UCSD-AML1 (cell line): ENCODE measurements at regions not wholly inside any gene's neighbourhood (a gene's known extent, or its start where the extent isn't known, plus 50 kb on each side); places are given as distances from the start of the nearest gene placed in this dataset.

Source experiments
- DNase-seq: peaks from one replicate; lab custom pipeline; 2025; ENCODE audit not compliant: unreplicated experiment; lab: John Stamatoyannopoulos, UW

DNA sequence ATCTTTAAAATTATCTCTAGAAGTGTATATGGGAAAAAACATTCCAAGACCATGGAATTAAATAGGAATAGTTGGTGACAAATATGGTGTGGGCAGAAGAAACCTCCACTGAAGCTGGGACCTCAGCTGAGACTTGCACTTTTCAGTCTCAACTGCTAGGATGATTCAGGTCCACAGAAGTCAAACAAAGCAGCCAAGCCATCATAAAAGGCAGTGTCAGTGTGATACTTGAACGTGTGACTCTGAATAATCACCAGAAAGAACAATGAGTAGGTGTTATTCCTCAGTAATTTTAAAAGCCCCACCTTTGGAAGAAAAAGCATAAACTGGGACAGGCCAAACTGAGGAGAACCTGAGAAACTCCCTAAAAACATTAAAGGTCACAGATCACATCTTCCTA is 90.7 kb downstream of the ZNF281 start:
- no peak for DNase-seq

DNA sequence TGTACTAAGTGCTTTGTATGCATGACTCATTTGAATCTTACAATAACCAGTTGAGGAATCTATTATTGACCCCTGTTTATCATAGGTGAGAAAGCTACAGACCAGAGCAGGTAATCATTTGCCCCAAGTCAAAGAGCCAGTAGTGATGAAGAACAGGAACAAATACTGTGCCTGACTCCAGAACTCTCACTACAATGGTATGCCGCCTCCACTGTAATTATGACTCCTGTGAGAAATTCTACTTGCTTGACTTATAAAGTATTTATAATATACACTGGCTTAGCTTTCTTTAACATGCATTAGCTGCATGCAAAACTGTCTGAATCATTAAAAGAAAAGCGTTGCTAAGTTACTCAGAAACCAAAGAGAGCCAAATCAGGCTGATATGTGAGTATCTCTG is 92.6 kb downstream of the ZNF281 start:
- no peak for DNase-seq

DNA sequence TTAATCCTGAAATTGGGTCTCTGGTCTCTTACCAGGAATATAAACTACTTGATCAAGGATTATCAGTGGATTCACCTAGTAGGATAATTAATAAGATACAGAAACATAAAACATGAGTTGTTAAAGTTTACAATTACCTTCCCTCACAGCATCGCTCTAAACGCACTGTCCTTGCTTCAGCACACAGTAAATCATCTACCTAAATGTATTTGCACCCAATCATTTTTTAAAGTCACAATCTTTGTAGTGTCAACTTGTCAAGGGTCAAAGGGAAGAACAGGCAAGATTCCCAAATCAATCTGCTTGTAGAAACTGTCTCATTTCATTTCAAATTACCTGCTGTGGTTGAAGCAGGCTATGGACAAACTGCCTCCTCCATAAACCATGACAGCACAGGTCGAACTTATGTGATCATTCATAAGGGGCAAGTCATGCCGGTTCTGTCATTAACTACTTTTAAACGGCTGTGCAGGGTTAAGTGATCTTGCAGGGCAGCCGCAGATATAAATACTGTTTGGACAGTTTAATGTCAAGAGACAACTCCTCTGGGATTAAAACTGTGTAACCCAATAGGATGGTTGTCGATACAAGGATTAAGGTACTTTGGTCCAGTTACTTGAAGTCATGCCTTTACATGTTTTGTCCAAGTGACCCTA is 93.6 kb downstream of the ZNF281 start:
- DNase-seq, result no peak

DNA sequence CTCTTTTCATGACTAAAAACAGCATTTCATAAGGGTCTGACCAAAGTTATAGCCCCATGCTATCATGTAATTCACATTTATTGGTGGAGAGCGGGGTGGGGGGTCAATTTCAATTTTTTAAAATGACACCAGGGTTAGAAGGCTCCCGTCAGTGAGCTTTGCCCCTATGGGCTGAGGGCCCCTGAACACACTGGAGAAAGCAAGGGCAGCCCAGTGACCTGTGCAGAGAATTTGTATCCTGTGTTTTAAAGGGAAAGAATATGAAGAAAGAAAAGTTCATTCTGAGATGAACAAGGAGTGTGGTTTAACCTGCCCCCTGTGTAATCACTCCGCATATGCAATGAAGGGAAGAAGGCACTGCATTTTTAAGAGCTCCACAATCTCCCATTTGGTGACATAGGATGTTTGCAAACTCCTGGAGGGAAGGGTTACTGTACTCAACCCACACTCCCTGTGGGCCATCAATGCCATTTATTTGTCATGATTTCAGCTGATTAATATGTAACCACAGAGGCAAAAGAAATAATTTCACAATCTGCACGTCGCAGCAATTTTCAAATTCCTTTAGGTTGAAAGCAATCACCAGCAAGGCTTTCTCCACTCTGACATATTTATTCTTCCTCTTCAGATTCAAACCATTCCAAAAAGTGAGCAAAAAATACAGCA is 95.6 kb downstream of the ZNF281 start:
- DNase-seq, result no peak

DNA sequence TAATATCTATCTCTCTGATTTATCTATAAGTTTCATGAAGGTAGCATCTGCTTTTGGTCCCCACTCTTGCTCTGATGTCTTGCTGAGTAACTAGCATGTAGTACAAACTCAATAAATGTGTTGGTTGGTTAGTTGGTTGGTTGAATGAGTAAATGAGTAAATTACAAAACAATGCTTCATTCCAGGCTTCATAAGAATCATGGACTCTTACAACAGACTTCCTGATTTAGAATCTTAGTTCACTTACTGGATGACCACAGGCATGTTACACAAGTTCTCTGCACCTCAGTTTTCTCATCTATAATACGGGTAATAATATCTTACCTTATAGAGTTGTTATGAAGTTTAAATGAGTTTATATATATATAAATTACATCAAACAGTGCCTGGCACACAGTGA is 98.6 kb downstream of the ZNF281 start:
- DNase-seq, result no peak

DNA sequence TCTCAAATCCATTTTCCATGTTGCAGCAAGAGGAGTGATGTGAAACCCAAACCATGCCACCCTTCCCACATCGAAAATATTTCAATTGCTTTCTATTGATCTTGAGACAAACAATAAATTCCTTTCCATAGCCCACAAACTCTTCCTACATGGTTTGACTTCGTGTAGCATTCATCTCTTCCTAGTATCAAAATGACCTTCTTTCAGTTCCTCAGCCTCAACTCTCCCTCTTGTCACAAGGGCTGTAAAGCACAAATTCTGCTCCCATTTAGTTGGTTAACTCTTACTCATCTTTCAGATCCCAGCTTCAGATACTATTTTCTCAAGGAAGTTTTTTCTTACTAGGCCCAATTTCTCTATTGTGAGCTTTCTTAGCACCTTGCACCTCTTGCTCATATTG is 99.0 kb downstream of the ZNF281 start:
- DNase-seq, result no peak

DNA sequence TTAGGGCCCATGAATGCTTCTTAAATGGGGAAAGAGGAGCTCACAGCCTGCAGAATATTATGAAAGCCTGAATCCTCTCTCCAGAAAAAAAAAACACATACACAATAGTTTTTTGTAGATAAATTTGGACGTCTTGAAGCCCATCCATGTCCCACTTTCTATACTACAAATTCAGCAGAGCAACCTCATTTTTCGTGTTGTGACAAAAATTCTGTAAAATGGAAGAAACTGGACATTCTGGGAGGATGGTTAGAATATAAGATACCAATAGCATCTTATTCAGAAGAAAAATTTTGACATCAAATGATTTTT is 102.1 kb downstream of the ZNF281 start:
- no peak for DNase-seq

DNA sequence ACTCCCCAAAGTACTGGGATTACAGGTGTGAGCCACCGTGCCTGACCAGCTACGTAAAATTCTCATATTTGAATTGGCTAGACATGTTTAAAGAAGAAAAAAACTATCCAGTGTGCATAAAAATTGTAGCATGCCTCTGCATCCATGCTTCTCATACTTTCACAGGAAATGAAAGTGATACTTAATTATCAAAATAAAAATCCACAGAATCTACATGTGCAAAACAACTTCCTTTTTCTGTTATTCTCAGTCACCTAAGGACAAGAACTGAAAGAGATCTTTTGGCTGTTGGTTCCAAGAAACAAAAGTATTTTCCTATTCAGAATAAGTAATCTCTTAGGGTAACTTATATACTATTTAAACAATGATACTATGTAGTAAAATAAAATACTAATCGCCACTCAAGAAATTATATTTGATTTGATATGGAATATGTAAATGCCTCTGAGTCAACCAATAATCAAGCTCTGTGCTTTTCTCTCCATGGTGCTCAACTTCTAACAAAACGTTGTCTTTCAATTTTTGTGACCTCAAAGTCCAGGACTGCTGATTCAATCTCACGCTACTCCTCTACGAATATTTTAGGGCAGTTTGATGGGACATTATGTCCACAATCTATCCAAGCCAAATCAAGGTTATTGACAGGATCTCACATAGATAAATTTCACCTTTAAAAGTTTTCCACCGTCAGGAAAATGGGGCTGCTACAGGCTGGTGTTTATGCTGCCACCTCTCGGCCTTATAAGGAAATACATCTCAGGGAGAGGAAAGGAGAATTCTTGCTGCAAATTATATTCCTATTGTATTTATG is 102.7 kb downstream of the ZNF281 start:
- DNase-seq, result no peak

DNA sequence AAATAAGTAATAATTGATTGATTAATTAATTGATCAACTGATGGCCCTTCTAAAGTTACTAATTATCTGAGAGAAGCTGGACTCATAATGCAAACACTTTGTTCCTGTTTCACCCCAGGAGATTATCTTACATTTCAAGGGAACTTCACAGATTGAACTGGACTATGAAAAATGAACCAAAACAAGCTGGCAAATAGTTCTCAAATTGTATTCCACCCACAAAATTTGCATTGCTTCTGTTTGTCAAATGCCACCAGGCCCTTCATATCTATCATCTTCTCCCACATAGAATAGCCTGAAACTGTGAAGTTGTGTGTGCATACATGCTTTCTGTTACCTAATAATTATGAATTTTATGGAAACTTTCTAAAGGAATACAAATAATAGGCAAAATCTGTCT is 104.0 kb downstream of the ZNF281 start:
- DNase-seq, result no peak

DNA sequence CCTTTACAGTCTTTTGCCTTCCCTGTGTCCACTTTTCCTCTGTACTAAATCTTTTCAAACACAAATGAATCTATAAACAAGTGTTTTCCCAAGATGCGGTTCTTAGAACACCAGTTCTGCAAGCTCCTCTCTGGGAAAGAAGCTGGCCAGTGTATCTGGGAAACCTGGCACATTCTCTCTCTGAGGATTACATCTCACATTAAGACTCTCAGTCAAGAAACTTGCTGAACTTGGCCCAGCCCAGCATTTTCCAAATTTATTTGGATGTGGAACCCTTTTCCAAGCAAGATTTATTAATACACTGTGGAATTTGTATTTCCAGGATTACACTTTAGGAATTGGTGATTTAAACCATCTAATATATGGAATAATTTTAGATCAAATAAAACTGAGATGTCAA is 105.7 kb downstream of the ZNF281 start:
- no peak for DNase-seq

DNA sequence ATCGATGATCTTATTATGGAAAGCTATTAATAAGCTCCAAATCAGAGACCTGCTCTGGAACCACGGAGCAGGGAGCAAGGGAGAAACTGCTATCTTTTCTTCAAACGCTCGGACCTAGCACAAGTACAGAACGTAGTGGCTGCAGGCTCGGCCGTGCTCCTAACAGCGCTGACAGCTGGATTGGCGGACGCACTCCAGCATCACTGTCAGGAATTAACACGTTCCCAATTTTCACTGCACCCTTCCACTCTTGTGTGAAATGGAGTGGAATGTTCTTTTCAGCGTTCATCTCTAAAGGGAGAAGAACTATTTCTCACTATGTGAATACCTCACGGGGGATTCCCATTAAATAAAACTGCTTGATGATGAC is 106.9 kb downstream of the ZNF281 start:
- DNase-seq, result no peak

DNA sequence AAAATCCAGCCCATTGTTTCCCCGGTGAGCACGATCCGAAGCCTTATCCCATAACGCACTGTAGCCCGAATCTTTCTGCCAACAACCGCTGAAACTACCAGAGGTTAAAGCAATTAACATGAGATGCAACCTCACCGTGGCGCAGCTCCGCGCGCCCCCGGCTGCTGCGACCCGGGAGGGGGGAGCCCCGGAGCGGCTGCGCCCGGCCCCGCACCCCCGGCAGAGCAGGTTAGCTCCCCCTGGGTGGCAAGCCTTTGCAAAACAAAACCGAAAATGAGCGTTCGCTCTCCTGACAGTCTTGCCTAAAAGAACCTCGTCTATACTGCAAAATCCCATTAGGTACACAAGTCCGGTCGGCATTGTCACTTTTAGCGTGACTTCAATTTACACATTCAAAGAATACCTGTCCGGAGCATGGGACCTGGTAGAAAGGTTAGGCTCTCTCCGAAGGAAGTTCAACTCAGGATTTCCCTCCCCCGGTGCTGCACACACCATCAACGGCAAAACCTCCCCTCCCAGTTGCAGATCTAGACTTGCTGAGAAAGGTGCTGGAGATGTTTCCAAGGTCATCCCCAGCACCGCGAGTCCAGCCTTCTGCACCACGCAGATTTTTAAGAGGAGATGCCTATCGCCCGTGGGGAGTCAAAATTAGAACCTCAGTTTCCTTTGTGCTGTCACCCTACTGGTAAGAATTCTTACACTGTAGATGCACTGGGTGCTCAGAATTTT is 107.5 kb downstream of the ZNF281 start:
- DNase-seq, result peak; percentile 51

DNA sequence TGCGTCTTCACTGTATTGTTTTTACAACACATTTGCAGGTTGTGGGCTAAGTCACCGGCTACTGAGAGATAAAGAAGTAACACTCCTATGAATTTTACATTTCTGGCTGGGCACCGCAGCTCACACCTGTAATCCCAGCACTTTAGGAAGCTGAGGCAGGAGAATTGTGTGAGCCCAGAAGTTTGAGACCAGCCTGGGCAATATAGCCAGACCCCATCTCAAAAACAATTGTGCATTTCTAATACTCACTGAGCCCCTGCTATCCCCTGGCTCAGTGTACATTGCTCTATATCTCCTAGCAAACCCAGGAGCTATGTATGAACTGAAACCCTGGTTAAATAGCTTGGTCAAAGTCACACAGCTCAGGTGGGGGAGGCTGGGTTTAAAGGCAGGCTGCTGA is 108.7 kb downstream of the ZNF281 start:
- DNase-seq, result no peak

DNA sequence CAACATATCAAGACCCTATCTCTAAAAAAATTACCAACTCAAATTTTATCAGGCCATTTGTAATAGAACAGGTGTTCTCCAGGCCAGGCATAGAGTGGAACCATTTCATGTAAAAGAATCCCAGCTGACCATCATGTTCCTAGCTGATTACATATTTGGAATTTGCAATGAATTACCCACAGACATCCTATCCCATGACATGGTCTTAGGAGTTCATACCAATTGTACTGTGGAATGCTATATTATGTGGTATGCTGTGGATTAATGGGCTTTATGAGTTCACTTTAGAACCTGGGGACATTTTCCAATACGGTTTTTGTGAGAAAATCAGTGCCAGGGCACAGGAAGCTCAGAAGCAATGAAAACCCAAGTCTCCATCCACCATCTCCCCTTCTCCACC is 110.3 kb downstream of the ZNF281 start:
- DNase-seq, result no peak

DNA sequence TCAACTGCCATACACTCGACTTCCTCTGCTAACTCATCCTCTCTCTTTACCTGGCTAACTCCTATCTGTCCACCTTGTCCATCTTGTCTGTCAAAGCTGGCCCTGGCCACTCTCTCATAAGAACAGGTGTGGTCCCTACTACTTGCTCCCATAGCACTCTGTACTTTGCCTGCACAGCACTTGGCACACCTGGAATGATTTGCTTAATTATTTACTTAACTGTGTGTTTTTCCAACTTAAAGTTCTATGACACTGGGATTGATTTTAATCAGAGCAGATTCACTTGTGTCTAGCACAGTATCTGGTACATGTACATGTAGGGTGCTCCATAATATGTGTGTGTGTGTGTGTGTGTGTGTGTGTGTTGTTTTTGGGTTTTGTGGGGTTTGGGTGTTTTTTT is 111.6 kb downstream of the ZNF281 start:
- no peak for DNase-seq

DNA sequence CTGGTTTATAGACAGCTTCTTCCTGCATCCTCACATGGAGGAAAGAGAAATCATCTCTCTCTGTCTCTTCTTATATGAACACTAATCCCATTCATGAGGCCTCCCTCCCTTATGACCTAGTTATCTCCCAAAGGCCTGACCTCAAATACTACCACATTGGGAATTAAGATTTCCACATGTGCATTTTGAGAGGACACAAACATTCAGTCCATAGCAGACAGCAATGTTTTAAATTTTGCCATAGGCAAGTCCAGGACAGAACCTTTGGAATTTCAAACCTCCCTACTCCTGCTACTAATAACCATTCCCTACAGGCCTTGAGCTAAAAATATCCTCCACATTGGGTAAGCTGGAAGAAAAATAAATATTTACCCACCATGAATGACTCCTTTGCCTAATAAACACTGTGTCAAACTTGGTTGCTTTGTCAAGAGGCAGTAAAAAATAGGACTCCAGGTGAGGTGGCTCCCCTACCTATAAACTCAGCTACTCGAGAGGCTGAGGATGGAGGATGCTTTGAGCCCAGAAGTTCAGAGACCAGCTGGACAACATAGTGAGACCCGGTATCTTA is 113.7 kb downstream of the ZNF281 start:
- DNase-seq, result no peak

DNA sequence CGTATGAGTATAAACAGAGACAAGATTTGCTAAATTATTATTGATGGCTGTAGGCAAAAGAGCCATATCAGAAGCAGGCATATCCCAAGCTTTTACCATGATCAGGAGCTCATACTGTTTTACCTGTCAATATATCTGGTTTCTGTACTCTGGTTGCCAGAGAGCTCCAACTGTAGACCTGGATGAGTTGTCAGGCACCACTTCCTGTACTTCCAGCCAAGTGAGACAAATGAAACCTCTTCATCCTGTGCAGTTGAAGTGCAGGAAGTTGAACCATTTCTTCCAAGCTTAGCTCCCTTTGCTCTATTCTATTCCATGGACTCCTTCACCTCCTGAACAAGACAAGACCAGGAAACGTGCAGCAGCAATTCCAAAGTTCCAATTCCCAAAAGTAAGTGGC is 115.6 kb downstream of the ZNF281 start:
- DNase-seq, result no peak

DNA sequence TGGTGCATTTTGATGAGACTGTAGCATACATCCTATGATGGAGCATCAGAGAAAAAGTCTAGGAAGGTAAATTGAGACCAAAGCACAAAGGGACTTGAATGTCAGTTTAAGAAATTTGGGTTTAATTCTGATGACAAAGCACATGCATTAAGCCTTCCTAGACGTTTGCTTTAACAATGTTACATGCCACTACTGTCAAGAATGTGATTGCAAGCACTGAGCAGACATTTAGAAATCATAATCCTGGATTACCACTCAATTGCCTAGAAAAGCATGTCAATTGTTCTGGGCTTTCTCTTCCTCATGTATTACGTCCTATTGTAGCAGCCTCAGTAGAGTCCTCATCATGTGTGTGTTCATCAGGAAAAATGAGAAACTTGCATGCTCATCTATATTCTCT is 117.1 kb downstream of the ZNF281 start:
- no peak for DNase-seq

DNA sequence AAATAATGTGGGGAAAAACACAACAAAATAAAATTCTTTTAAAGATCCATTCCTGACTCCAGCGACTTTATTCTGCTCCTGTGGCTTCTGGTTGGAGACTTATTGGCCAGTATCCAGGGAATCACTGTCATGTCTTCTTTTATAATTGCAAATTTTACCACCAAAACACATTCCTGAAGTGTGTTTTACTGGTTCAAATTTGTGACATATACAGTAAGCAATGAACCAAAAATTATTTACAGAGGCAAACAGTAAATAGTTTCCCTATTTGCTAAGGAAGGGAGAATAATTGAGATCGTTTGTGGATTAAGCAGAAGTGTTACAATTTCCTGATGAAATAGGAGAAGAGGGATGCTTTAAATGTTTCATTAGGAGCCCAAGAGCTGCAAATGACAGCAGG is 118.7 kb downstream of the ZNF281 start:
- DNase-seq, result no peak

DNA sequence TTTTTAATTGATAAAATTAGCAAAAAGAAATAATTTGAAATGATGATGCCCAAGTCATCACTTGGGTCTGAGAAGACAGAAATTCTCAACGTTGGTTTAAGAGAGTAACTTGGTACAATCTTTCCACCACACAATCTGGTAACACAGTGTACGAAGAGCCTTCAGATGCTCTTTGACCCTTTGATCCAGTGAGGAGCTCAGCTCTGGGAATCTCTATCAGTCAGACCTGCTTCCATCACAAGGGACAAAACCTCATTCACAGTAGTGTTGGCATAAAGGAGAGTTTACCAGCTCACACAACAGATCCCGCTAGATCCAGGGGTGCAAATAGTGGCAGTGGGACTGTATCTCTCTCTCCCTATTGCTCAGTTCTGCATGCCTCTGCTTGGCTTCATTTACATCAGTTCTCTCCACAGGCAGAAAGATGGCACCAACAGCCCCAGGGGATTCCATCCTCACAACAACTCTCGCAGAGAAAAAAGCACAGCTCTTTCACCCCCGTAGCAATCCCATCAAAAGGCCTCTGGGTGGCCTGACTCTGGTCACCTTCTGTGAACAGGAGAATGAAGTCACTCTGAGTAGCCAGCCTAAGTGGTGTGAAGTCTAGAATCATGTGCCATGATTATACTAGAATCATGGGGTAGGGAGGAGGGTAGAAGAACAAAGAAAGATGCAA is 119.7 kb downstream of the ZNF281 start:
- peak; percentile 14 for DNase-seq

DNA sequence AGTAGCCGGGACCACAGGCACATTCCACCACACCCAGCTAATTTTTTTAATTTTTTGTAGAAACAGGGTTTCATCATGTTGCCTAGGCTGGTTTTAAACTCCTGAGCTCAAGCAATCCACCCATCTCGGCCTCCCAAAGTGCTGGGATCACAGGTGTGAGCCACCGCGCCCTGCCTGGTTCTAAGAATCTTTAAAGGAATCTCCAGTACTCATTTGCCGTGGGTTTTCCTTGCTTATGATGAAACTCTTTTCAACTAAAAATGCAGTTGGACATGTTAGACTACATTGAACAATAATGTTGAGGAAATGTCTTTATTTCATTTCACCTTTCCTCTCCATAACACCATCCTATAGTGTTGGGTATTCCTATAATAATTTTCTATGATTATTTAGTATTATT is 121.6 kb downstream of the ZNF281 start:
- DNase-seq, result no peak
